Fibroblast of lung (primary cell): ENCODE measurements at regions not wholly inside any gene's neighbourhood (a gene's known extent, or its start where the extent isn't known, plus 50 kb on each side); places are given as distances from the start of the nearest gene placed in this dataset.

ENCODE experiments used
- CTCF ChIP-seq, 2 donors: IDR thresholded peaks in 1 of 2; conservative IDR thresholded peaks in 1 of 2; 1 replicate in 1 of 2; 2 replicates in 1 of 2; pipeline ENCODE4 v1.5.1; 2011 to 2012; ENCODE audit warnings: low read length in 2 of 2, control low read depth in 1 of 2, inconsistent platforms in 1 of 2, low read depth in 1 of 2, mild to moderate bottlenecking in 1 of 2
- EZH2 ChIP-seq: IDR thresholded peaks from 2 replicates; pipeline ENCODE4 v1.5.1; 2012; ENCODE audit warnings: low read length, control low read depth, mild to moderate bottlenecking; ENCODE audit errors: missing control alignments

- TF ChIP-seq CTCF (conservative IDR thresholded peaks at IDR 0.05 in 1 of 2, IDR thresholded peaks at IDR 0.05 in 1 of 2; ENCODE audit: low read depth in 1 of 2, low read length in 2 of 2) (no peak), EZH2 (no peak)
Observed at GRCh38 chr6:165972139-165972802, 195.4 kb downstream of the TBXT start.
